ENCODE measurements at regions not wholly inside any gene's neighbourhood (a gene's known extent, or its start where the extent isn't known, plus 50 kb on each side); places are given as distances from the start of the nearest gene placed in this dataset.

- TF ChIP-seq GATA3 (IDR thresholded peaks at IDR 0.05; ENCODE audit: low read depth, low read length) (no peak), GATA2 (IDR thresholded peaks at IDR 0.05; ENCODE audit: low read depth, low read length) (no peak)
These were observed 148.7 kb upstream of the ATP5MC3 start for GRCh38 chr2:175330195-175330594.

All from SH-SY5Y (cell line).